GM20000 (cell line): ENCODE measurements at regions not wholly inside any gene's neighbourhood (a gene's known extent, or its start where the extent isn't known, plus 50 kb on each side); places are given as distances from the start of the nearest gene placed in this dataset.
"Not testable (repeated sequence)": the region's sequence is repeated elsewhere in the genome, so short reads cannot be mapped to it uniquely, and the experiment has no call there.

Source experiments
- DNase-seq: peaks from one replicate; pipeline ENCODE4 v3.0.0; 2012; ENCODE audit warnings: low spot score
- CTCF ChIP-seq: IDR thresholded peaks from 2 replicates; pipeline ENCODE4 v1.5.1; 2012; ENCODE audit warnings: mild to moderate bottlenecking, control low read depth; ENCODE audit errors: extremely low read depth, missing control alignments

- no peak for DNase-seq
These were observed 370.4 kb upstream of the GRAMD2B start for GRCh38 chr5:126052791-126053190.

GRCh38 chr5:126053630-126054029 is 369.6 kb upstream of the GRAMD2B start:
- no peak for DNase-seq
- no peak for TF ChIP-seq CTCF

More at GRCh38 chr5:126052791-126053190, 370.4 kb upstream of the GRAMD2B start:
- TF ChIP-seq CTCF = no peak

- no peak for TF ChIP-seq CTCF
- DNase-seq = no peak
These were observed 368.4 kb upstream of the GRAMD2B start for GRCh38 chr5:126054577-126055347.

- no peak for TF ChIP-seq CTCF
- DNase-seq = no peak
These were observed 367.9 kb upstream of the GRAMD2B start for GRCh38 chr5:126055348-126055729.

GRCh38 chr5:126056352-126056751 is 366.9 kb upstream of the GRAMD2B start:
- no peak for DNase-seq
- no peak for TF ChIP-seq CTCF

- DNase-seq = no peak
These were observed 366.2 kb upstream of the GRAMD2B start for GRCh38 chr5:126056851-126057622.

GRCh38 chr5:126058392-126058791 is 364.8 kb upstream of the GRAMD2B start:
- DNase-seq = not testable (repeated sequence)

More at GRCh38 chr5:126056851-126057622, 366.2 kb upstream of the GRAMD2B start:
- no peak for TF ChIP-seq CTCF
